ENCODE measurements at regions not wholly inside any gene's neighbourhood (a gene's known extent, or its start where the extent isn't known, plus 50 kb on each side); places are given as distances from the start of the nearest gene placed in this dataset.

DNA sequence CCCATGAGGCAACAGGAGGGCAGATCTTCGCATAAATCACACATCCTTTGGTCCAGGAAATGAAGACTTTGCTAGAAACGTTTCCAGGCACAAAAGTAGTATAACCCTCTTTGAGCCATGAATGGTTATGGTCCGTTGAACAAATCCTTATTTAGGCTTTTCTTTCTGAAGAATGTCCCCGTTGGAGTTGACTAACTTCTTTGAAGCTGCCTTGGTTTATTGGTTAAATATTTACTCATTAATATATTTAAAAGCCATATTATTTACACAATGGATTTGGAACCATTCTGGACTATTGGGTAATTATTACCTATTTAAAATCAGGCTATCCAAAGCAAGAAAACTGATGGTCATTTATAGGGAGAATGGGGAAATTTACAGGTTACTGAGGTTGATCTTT is 347.6 kb upstream of the SLC30A5 start:
- TF ChIP-seq, protein P1, sequence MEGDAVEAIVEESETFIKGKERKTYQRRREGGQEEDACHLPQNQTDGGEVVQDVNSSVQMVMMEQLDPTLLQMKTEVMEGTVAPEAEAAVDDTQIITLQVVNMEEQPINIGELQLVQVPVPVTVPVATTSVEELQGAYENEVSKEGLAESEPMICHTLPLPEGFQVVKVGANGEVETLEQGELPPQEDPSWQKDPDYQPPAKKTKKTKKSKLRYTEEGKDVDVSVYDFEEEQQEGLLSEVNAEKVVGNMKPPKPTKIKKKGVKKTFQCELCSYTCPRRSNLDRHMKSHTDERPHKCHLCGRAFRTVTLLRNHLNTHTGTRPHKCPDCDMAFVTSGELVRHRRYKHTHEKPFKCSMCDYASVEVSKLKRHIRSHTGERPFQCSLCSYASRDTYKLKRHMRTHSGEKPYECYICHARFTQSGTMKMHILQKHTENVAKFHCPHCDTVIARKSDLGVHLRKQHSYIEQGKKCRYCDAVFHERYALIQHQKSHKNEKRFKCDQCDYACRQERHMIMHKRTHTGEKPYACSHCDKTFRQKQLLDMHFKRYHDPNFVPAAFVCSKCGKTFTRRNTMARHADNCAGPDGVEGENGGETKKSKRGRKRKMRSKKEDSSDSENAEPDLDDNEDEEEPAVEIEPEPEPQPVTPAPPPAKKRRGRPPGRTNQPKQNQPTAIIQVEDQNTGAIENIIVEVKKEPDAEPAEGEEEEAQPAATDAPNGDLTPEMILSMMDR (IDR thresholded peaks at IDR 0.05), result no peak
- no peak for TF ChIP-seq EZH2 (IDR thresholded peaks at IDR 0.05)
- TF ChIP-seq EZH2phosphoT487 (IDR thresholded peaks at IDR 0.05), result no peak

Measured in neural progenitor cell (in vitro differentiated cells).